DMS 273 treated with DMSO at 0.1 percent for 48 hours (cell line): ENCODE measurements at regions not wholly inside any gene's neighbourhood (a gene's known extent, or its start where the extent isn't known, plus 50 kb on each side); places are given as distances from the start of the nearest gene placed in this dataset.

Experiments
- DNase-seq: peaks from one replicate; lab custom pipeline; 2025; lab: John Stamatoyannopoulos, UW

DNA sequence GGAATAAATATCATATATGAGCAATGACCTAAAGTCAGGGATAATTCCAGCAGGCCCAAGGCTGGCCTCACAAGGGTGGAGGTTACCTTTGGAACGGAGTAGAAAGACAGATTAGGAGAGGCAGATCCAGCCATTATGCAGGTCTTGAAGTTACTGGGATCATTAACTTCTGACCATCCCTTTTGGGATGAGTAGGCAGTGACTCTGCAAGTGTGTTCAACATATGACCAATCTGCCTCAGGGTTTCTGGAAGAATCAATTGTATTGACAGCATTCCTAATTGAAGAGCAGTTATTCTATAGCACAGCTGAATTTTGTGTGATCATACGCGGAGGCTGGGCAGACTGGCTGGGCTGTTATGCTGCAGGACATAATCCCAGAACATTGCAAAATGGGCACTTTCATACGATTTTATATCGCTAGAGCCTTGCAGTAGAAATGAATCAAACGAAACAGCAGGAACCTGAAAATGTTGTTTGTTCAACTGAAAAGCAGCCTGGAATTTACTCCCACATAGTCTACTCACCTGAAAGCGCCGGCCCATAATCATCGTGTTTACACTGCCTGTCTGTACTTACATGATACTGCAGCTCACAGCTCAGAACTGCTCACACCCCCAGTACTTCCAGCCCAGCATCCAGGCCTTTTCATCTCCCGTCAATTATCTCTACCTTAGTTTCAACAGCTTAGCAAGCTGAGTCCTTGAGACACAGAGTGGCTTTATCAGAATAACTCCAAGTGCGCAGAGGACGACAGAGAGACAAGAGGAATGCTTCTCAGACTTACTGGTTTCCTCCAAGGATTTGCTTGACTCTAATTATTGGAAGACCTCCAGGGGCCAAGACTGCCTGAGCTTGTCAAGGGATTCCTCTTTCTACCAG lies 556.1 kb downstream of the EFNB2 start:
- no peak for DNase-seq

DNA sequence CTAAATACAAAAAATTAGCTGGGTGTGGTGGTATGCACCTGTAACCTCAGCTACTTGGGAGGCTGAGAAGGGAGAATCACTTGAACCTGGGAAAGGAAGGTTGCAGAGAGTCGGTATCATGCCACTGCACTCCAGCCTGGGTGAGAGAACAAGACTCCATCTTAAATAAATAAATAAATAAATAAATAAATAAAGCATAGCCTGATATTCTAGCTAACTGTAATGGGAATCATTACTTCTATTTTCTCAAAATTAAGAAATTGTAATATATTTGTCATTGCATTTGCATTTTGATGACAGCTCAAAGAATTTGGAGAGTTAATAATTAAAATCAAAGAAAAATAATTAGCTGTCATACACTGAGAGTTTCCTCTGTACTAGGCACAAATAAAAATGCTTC lies 561.1 kb downstream of the EFNB2 start:
- DNase-seq, result no peak

DNA sequence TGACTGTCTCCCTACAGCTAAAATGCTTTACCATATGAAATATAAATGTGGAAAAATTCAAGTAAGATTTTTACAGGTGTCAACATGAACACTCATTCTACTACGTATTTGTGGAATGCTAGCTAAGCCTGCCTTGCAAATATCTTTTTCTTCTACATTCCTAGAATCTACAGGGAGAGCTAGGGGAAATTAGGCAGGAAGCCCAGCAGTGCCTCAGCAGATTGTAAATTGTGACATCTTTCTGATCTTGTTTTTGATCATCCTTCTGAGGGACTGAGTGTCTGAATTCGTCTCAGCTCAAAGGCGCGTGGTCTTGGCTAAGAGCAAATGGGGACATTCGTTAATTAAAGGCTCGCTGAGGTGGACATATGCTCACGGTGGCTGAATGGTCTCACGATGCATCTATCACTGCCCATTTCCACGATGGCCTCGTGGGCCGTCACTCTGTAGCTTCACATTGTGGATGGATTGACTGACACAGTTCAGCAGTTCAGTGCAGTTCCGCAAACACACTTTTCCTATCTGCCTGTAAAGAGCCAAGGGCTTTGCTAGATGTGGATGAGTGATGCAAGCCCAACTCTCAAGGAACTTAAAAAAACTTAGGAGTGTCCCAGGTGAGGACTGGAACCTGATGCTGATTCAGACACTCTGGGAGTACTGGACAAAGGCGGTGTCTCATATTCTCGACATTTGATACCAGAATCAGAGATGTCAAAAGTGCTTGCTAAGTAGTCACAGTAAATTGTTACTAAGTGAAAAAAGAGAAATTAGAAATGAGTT lies 562.5 kb downstream of the EFNB2 start:
- DNase-seq, result no peak

DNA sequence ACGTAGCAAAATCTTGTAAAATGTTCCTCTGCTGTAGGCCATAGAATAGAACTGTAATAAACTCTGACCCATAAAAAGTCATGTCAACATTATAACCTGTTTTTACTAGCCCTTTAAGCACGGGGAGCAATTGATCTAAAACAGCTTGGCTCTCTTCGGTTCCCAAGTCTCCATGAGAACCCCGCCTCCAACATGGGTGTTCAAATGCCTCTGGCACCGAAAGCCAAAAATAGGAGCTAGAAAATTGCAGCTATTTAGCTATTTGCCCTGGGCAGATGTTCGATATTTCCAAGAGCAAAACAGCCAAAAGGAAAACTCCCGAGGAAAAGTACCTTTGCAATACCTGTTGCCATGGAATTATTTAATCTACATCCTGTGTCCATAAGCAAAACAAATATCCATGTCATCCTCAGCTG lies 563.1 kb downstream of the EFNB2 start:
- no peak for DNase-seq

DNA sequence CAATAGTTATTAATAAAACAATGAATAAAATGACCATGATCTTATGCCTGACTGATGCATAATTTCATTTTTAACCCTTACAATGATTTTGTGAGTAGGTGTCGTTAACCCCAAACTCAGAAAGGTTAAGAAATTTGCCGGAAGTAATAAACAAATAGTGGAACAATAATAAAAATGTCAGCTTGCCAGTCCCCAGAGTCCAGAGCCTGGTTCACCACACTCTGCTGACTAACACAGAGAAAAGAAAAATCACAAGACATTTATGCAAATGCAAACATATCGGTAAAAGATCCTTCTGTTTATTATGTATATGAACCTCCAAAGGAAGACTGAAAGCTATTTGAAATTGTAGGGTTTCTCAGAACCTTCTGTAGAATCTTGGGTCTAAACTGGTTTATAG lies 563.7 kb downstream of the EFNB2 start:
- DNase-seq, result no peak

DNA sequence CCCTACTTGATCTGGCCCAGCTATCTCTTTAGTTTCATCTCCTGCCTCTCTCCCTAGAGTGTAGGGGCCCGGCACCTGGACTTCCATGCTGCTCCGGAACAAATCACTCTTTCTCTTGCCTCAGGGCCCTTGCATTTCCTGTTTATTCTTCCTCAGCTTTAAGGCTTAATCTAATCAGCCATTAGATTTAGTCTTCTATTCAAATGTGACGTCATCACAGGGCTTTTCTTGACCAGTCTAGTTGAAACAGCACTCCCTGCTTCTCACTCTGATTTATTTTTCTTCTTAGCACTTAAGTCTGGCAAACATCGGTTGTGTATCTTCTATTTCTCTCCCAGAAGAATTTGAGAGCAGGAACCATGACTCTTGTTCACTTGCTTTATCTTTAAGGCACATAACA lies 564.1 kb downstream of the EFNB2 start:
- DNase-seq, result no peak

DNA sequence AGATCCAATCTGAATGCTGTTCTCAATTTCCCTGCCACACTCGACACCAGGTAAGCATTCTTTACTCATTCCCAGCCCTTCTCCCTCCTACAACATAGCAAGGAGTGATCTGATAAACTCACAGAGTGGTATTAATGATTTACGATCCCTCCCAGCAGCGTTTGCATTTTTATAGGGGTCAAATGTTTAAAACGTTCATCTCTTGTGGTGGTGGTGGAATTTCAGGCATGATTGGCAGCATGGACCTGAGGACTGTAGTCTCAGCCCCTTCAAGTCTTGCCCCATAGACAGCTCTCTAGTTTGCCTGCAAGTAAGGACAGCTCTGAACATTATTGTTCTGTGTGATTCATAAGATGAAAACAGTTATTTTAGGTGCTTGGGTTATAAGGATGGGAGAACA lies 565.7 kb downstream of the EFNB2 start:
- no peak for DNase-seq

DNA sequence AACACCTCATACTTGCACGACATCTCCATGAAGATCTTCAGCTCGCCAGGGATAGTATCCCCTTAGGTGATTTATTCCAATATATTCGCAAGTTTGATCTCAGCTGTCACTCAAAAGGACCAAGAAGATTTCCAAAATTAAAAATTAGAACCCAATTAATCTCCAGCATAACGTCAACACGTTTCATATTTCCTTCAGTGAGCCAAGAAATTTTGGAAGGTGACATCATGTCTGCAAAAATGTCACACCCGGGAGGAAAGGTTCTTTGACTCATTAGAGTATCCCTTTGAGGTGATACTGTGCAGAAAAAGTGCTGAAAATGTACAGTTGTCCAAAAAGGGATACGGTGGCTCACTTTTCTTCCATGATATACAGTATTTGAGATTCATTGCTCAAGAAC lies 569.6 kb downstream of the EFNB2 start:
- no peak for DNase-seq

DNA sequence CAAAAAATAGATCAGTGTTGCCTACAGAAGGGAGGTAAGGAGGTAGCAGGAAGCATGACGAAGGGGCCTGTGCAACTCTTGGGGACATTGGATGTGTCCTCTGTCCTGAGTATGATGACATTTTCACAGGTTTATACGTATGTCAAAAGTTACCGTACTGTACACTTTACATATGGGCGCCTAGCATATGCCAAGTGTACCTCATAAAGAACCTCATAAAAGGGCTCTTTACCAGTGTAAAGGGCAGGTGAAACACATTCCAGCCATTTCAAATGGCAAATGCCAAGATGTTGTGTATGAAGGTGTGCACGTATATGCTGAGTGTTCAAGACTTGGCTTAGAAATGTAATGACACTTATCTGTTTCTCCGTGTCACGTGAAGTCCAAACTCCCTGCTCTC lies 573.4 kb downstream of the EFNB2 start:
- DNase-seq, result no peak

DNA sequence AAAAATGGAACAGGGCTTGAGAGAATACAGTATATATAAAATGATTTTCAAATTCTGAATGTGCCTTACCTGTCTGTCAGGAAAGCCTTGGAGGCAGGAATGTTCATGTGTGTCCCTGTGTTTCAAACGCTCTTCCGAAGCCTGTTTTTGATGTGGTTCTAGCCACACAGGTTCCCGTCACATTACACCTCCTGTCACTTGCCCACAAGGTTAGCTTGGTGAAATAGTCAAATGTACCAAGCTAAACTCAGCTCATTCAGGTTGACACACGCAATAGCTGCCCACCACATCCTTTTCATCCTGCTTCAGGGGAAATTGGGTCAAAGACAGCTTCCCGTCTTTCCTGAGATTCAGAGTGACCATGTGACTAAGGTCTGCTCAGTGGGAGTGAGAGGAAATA lies 574.0 kb downstream of the EFNB2 start:
- DNase-seq, result no peak

DNA sequence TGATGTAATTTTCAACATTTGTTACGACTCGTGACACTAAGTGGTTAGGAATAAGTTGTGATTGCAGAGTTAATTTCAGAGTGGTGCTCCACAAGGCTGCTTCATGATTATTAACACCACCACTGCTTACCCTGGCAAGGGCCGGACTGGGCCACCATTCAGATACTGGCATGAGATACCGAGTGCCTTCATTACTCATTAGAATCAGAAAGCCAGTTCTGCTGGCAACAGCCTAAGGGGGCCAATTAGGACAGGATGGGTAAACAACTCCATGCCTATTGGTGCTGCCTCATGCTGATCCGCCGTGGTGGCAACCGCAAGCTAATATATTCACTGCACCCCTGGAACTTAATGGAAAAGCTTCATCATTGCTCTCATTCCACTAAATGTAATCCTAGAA lies 575.1 kb downstream of the EFNB2 start:
- no peak for DNase-seq

DNA sequence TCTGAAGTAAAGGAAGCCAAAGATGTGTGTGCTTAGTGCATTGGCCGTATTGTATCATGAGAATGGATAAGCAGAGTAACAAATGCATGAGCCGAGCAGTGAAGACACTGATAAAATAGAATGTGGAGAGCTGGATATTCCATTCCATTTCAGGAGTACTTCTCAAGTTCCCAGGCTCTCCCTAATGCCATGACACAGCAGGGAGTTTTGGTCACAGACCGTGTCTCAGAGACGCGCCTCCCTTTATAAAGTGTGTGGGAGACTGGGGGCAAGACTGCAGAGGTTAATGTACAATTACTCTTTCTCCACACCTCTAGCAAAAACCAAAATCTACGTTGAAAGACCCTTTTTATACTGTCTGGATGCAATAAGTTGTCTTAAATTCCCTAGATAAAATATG lies 575.6 kb downstream of the EFNB2 start:
- no peak for DNase-seq

DNA sequence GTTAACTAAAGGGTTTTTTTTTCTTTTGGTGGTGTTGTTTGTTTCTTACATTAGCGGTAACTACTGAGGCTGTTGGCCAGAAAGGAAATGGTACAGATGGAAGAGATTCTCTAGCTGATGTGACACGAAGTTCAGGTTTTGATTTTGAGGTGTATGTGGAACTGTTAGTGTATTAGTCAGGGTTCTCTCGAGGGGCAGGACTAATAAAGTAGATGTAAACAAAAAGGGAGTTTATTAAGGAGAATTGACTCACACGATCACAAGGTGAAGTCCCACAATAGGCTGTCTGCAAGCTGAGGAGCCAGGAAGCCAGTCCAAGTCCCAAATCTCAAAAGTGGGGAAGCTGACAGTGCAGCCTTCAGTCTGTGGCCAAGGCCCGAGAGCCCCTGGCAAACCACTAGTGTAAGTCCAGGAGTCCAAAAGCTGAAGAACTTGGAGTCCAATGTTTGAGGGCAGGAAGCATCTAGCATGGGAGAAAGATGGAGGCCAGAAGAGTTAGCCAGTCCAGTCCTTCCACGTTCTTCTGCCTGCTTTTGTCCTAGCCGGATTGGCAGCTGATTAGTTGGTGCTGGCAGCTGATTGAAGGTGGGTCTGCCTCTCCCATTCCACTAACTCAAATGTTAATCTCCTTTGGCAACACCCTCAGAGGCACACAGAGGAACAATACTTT lies 577.6 kb downstream of the EFNB2 start:
- no peak for DNase-seq

DNA sequence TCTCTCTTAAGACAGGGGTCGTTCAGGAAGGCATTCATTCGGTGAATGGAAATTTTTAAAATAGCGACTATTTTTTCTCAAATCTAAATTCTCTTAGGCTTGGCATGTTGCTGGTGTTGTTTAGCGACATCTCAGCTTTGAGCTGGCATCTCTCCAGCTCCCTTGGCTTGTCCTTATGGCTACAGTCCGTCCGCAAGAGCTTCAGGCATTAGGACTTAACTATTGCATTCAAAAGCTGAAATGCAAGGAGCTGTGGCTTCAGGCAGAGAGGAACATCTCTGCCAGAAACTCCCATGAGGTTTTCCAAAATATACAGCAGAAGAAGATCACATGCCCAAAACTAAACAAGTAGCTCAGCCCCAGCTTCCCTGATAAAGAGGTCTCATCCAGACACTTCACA lies 578.5 kb downstream of the EFNB2 start:
- no peak for DNase-seq

DNA sequence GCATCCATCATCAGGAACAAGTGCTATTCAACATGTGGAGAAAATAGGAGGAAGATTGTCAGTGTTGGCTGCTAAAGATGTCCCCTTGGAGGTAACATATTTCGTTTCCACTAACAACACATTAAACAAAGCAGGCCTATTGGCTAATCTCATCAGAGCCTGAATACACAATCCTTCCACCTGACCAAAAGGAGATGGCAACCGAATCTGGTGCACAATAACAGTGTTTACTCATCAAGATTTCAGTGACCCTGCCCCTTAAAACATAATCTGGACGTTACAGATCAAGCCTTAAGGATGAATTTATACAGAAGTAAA lies 582.5 kb downstream of the EFNB2 start:
- DNase-seq, result no peak

DNA sequence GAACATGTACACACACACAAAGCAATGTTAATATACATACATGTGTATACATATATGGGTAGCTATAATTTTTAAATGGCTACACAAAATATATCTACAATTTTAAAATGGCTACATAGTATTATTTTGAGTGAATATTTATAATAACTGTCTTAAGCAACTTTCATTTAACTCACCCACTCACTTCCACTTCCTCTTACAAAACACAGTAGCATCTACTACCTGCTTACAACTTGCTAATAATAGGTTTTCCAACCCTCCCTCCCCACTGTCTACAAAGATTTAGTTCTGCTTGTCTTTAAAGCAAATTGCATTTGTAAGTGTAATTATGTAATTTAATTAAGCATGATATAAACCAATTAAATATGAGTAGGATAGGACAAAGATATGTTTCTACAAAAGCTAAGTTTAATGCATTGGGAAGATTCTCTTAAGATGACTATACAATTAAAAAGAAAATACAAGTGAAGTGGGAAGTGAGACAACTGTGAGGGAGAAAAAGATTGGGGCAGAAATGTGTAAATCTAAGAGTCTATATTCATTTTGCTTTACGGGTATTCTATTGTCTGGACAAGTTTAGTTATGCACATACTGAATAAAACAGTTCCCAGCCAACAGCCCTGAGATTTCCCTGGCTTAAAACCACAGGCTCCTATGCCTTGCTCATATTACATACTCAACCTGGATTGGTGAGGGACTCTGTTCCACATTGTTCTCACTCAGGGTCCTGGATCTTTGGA lies 583.1 kb downstream of the EFNB2 start:
- no peak for DNase-seq

DNA sequence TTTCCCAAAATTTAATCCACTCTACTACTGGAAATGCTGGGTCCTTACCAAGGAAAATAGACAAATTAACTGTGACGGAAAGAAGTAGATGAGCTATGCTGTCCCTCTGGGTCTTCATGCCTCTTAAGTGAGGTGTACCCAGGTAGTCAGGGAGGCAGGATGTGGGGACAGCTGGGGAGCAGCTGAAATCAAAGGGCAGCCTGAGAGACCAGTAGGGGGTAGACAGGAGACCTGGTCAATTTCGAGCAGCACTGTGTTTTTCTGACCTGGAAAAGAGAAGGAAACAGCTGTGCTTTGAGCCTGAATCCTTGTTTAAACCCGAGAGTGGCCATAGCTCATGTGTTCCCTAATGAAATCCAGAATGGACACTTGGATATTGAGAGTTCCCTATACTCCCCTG lies 587.3 kb downstream of the EFNB2 start:
- DNase-seq, result no peak

DNA sequence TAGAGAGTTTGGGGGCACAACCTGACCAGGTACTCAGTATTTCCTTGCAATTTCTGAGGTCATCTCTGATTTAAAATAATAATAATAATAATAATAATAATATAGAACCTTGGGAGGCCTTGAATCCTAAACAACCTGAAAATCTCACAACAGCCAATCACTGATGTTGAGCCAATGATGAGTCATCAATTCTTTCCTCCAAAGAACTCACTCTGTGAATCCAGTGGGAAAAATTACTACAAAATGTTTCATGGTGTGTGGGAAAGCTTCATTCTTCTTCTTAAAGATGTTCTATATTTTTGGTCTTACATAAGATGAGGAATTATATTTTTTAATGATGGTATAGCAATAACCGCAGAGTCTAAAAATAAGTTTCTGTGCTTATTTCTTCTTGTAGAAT lies 594.6 kb downstream of the EFNB2 start:
- DNase-seq, result no peak

DNA sequence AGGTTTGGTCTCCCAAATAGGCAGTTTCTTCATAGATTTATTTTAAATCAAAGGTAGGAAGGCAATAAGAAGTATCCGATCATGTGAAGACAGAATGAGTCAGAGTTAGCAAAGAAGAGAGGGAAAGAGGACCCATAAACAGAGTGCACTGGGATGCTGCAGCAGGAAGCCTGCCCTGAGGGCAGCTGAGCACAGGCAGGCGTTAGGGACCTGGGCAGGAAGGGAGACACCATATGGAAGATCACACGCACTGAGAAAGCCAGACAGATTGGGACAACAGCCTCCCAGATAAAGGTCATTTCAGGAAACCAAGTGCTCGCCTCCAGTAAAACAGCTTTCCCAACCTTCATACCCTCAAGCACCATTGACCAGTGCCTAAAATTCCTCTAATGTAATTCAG lies 598.0 kb downstream of the EFNB2 start:
- DNase-seq, result peak; percentile 46

DNA sequence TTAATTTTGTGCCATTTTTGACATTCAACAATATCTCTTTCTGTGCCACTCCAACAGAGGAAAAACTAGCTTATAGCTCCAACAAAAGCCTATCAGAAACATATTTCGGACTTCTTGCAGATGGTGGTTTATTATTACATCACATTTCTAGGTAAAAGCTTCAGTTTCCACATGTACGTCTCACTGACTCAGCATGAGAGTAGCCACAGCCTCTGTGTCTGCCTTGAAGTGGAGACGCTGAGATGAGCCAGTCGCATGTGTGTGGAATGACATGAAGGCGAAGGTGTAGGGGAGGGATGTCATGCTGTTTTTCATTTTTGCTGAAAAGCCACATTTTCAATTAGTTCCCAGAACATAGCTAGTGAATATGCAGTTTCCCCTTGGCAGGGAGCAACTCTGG lies 598.6 kb downstream of the EFNB2 start:
- no peak for DNase-seq

DNA sequence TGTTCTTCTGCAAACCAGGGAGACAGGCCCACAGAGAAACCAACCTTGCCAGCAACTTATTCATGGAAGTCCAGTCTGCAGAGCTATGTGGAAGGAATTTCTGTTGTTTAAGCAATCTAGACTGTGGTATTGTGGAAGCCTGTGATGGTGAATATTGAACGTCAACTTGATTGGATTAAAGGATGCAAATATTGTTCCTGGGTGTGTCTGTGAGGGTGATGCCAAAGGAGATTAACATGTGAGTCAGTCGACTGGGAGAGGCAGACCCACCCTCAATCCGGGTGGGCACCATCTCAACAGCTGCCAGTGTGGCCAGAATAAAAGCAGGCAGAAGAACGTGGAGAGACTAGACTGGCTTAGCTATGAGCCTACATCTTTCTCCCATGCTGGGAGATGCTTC lies 606.0 kb downstream of the EFNB2 start:
- DNase-seq, result no peak

DNA sequence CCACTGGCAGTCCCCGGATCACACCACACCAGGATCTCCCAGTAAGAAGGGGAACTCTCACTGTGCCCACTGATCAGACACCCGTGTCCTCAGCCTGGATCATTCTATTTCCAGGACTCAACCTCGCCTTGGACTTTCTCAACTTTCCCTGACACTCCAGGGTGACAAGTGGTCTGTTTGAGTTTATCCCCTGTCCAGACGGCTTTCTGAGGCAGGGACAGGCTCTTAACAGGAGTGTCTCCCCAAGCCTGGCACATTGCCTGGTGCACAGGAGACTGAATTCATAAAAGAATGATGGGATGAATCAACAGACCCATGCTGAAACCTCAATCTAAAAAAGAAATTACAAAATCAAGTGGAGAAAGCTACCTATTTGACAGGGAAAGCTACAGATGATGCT lies 606.6 kb downstream of the EFNB2 start:
- DNase-seq, result no peak
